ENCODE measurements at regions not wholly inside any gene's neighbourhood (a gene's known extent, or its start where the extent isn't known, plus 50 kb on each side); places are given as distances from the start of the nearest gene placed in this dataset.

- Mint-ChIP-seq H3K27ac (no peak overlapping the region), H3K4me3 (no peak overlapping the region), H3K4me1 (ENCODE audit: low read depth) (no peaks in the 10 kb centered on the region), H3K9me3 (no peaks in the 10 kb centered on the region), H3K36me3 (ENCODE audit: low read depth) (no peaks in the 10 kb centered on the region), H3K27me3 (ENCODE audit: low read depth) (no peaks in the 10 kb centered on the region)
These were observed 564.3 kb upstream of the MARCKS start for GRCh38 chr6:113292646-113293422.

- Mint-ChIP-seq H3K27ac (no peak overlapping the region), H3K27me3 (ENCODE audit: low read depth) (no peaks in the 10 kb centered on the region), H3K9me3 (no peaks in the 10 kb centered on the region), H3K4me3 (no peak overlapping the region), H3K4me1 (ENCODE audit: low read depth) (no peaks in the 10 kb centered on the region), H3K36me3 (ENCODE audit: low read depth) (no peaks in the 10 kb centered on the region)
These were observed 563.8 kb upstream of the MARCKS start for GRCh38 chr6:113293423-113293740.

GRCh38 chr6:113299531-113299930 lies 557.6 kb upstream of the MARCKS start:
- no peaks in the 10 kb centered on the region for H3K27me3 Mint-ChIP-seq (ENCODE audit: low read depth)

GRCh38 chr6:113301651-113302050 lies 555.5 kb upstream of the MARCKS start:
- H3K9me3 Mint-ChIP-seq: no peaks in the 10 kb centered on the region
- no peak overlapping the region for H3K4me3 Mint-ChIP-seq
- H3K36me3 Mint-ChIP-seq (ENCODE audit: low read depth): no peaks in the 10 kb centered on the region
- no peak overlapping the region for H3K27ac Mint-ChIP-seq
- H3K27me3 Mint-ChIP-seq (ENCODE audit: low read depth): no peaks in the 10 kb centered on the region
- H3K4me1 Mint-ChIP-seq (ENCODE audit: low read depth): no peaks in the 10 kb centered on the region

More at GRCh38 chr6:113299531-113299930, 557.6 kb upstream of the MARCKS start:
- H3K4me1 Mint-ChIP-seq (ENCODE audit: low read depth): no peaks in the 10 kb centered on the region
- H3K27ac Mint-ChIP-seq: no peak overlapping the region
- H3K9me3 Mint-ChIP-seq: no peaks in the 10 kb centered on the region
- H3K36me3 Mint-ChIP-seq (ENCODE audit: low read depth): no peaks in the 10 kb centered on the region
- H3K4me3 Mint-ChIP-seq: no peak overlapping the region

- H3K4me3 Mint-ChIP-seq: no peak overlapping the region
- H3K27me3 Mint-ChIP-seq (ENCODE audit: low read depth): no peaks in the 10 kb centered on the region
- H3K27ac Mint-ChIP-seq: no peak overlapping the region
- no peaks in the 10 kb centered on the region for H3K4me1 Mint-ChIP-seq (ENCODE audit: low read depth)
- H3K36me3 Mint-ChIP-seq (ENCODE audit: low read depth): no peaks in the 10 kb centered on the region
- no peaks in the 10 kb centered on the region for H3K9me3 Mint-ChIP-seq
These were observed 553.0 kb upstream of the MARCKS start for GRCh38 chr6:113304116-113304515.

GRCh38 chr6:113306552-113307145 lies 550.5 kb upstream of the MARCKS start:
- Mint-ChIP-seq H3K27me3 (ENCODE audit: low read depth) (no peaks in the 10 kb centered on the region), H3K9me3 (no peaks in the 10 kb centered on the region), H3K4me3 (no peak overlapping the region), H3K36me3 (ENCODE audit: low read depth) (no peaks in the 10 kb centered on the region), H3K4me1 (ENCODE audit: low read depth) (no peaks in the 10 kb centered on the region), H3K27ac (no peak overlapping the region)

GRCh38 chr6:113308266-113308665 lies 548.9 kb upstream of the MARCKS start:
- Mint-ChIP-seq H3K36me3 (ENCODE audit: low read depth) (no peaks in the 10 kb centered on the region), H3K9me3 (no peaks in the 10 kb centered on the region), H3K27me3 (ENCODE audit: low read depth) (no peaks in the 10 kb centered on the region), H3K27ac (no peak overlapping the region), H3K4me3 (no peak overlapping the region), H3K4me1 (ENCODE audit: low read depth) (no peaks in the 10 kb centered on the region)

GRCh38 chr6:113313841-113314240 lies 543.3 kb upstream of the MARCKS start:
- H3K36me3 Mint-ChIP-seq (ENCODE audit: low read depth): no peaks in the 10 kb centered on the region
- H3K4me3 Mint-ChIP-seq: no peak overlapping the region
- H3K27ac Mint-ChIP-seq: no peak overlapping the region
- H3K27me3 Mint-ChIP-seq (ENCODE audit: low read depth): no peaks in the 10 kb centered on the region
- H3K4me1 Mint-ChIP-seq (ENCODE audit: low read depth): no peaks in the 10 kb centered on the region
- no peaks in the 10 kb centered on the region for H3K9me3 Mint-ChIP-seq

GRCh38 chr6:113315165-113315564 lies 542.0 kb upstream of the MARCKS start:
- H3K36me3 Mint-ChIP-seq (ENCODE audit: low read depth): no peaks in the 10 kb centered on the region
- H3K9me3 Mint-ChIP-seq: no peaks in the 10 kb centered on the region
- no peaks in the 10 kb centered on the region for H3K27me3 Mint-ChIP-seq (ENCODE audit: low read depth)
- H3K4me3 Mint-ChIP-seq: no peak overlapping the region
- H3K4me1 Mint-ChIP-seq (ENCODE audit: low read depth): no peaks in the 10 kb centered on the region
- H3K27ac Mint-ChIP-seq: no peak overlapping the region

- no peak overlapping the region for H3K27ac Mint-ChIP-seq
- no peak overlapping the region for H3K4me3 Mint-ChIP-seq
- no peaks in the 10 kb centered on the region for H3K9me3 Mint-ChIP-seq
- H3K4me1 Mint-ChIP-seq (ENCODE audit: low read depth): no peaks in the 10 kb centered on the region
- H3K36me3 Mint-ChIP-seq (ENCODE audit: low read depth): no peaks in the 10 kb centered on the region
- H3K27me3 Mint-ChIP-seq (ENCODE audit: low read depth): no peaks in the 10 kb centered on the region
These were observed 541.3 kb upstream of the MARCKS start for GRCh38 chr6:113315879-113316278.

- Mint-ChIP-seq H3K27me3 (ENCODE audit: low read depth) (no peaks in the 10 kb centered on the region), H3K4me3 (no peak overlapping the region), H3K27ac (no peak overlapping the region), H3K9me3 (no peaks in the 10 kb centered on the region), H3K36me3 (ENCODE audit: low read depth) (no peaks in the 10 kb centered on the region), H3K4me1 (ENCODE audit: low read depth) (no peaks in the 10 kb centered on the region)
These were observed 539.7 kb upstream of the MARCKS start for GRCh38 chr6:113317442-113317841.

GRCh38 chr6:113317891-113318574 lies 539.1 kb upstream of the MARCKS start:
- Mint-ChIP-seq H3K36me3 (ENCODE audit: low read depth) (no peaks in the 10 kb centered on the region), H3K4me3 (no peak overlapping the region), H3K27ac (no peak overlapping the region), H3K4me1 (ENCODE audit: low read depth) (no peaks in the 10 kb centered on the region), H3K27me3 (ENCODE audit: low read depth) (no peaks in the 10 kb centered on the region), H3K9me3 (no peaks in the 10 kb centered on the region)

GRCh38 chr6:113318575-113318917 lies 538.6 kb upstream of the MARCKS start:
- H3K27me3 Mint-ChIP-seq (ENCODE audit: low read depth): no peaks in the 10 kb centered on the region
- no peak overlapping the region for H3K4me3 Mint-ChIP-seq
- no peaks in the 10 kb centered on the region for H3K36me3 Mint-ChIP-seq (ENCODE audit: low read depth)
- no peak overlapping the region for H3K27ac Mint-ChIP-seq
- no peaks in the 10 kb centered on the region for H3K4me1 Mint-ChIP-seq (ENCODE audit: low read depth)
- no peaks in the 10 kb centered on the region for H3K9me3 Mint-ChIP-seq

- no peaks in the 10 kb centered on the region for H3K36me3 Mint-ChIP-seq (ENCODE audit: low read depth)
- H3K27ac Mint-ChIP-seq: no peak overlapping the region
- H3K4me3 Mint-ChIP-seq: no peak overlapping the region
- no peaks in the 10 kb centered on the region for H3K27me3 Mint-ChIP-seq (ENCODE audit: low read depth)
- no peaks in the 10 kb centered on the region for H3K4me1 Mint-ChIP-seq (ENCODE audit: low read depth)
- no peaks in the 10 kb centered on the region for H3K9me3 Mint-ChIP-seq
These were observed 536.5 kb upstream of the MARCKS start for GRCh38 chr6:113320653-113321052.

GRCh38 chr6:113326781-113327180 lies 530.4 kb upstream of the MARCKS start:
- Mint-ChIP-seq H3K9me3 (no peaks in the 10 kb centered on the region), H3K4me1 (ENCODE audit: low read depth) (no peaks in the 10 kb centered on the region), H3K27me3 (ENCODE audit: low read depth) (no peaks in the 10 kb centered on the region), H3K27ac (no peak overlapping the region), H3K36me3 (ENCODE audit: low read depth) (no peaks in the 10 kb centered on the region), H3K4me3 (no peak overlapping the region)

Data from T-helper 1 cell treated with Interleukin-12 subunit alpha and Interleukin-12 subunit beta and Interleukin-4 antibody, amounts not matched to agents 30 μg/mL and 1 μg/mL, for 36 hours (primary cell).